ENCODE measurements at regions not wholly inside any gene's neighbourhood (a gene's known extent, or its start where the extent isn't known, plus 50 kb on each side); places are given as distances from the start of the nearest gene placed in this dataset.
A peak's percentile ranks its signal among the peaks of the same experiment; 100 is the strongest.
"Not testable (repeated sequence)": the region's sequence is repeated elsewhere in the genome, so short reads cannot be mapped to it uniquely, and the experiment has no call there.

DNA sequence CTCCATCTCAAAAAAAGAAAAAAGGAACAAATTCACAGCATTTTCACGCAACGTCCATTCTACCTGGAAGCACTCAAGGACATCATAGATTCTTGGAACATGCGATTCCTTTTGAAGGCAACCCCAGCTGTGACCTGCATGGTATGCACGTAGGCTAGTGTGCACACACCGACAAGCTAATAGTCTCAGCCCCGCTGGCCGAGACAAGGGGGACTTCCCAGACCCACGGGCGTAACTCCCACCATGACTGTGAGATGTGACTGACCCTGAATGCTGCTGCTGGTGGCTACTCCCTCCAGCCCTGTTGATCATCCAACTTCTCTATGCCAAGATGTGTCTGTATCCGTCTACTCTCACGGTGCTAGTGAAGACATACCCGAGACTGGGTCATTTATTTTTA, 78.3 kb downstream of the CRLF2 start:
- DNase-seq, result no peak
- Mint-ChIP-seq H3K4me1 (peaks cover 7% of the 10 kb centered on the region), H3K36me3 (ENCODE audit: low read depth) (no peaks in the 10 kb centered on the region), H3K9me3 (peaks cover 7% of the 10 kb centered on the region), H3K4me3 (no peak overlapping the region), H3K27ac (no peak overlapping the region), H3K27me3 (ENCODE audit: low read depth, poor library complexity) (peaks cover 2% of the 10 kb centered on the region)
- TF ChIP-seq, protein P1, sequence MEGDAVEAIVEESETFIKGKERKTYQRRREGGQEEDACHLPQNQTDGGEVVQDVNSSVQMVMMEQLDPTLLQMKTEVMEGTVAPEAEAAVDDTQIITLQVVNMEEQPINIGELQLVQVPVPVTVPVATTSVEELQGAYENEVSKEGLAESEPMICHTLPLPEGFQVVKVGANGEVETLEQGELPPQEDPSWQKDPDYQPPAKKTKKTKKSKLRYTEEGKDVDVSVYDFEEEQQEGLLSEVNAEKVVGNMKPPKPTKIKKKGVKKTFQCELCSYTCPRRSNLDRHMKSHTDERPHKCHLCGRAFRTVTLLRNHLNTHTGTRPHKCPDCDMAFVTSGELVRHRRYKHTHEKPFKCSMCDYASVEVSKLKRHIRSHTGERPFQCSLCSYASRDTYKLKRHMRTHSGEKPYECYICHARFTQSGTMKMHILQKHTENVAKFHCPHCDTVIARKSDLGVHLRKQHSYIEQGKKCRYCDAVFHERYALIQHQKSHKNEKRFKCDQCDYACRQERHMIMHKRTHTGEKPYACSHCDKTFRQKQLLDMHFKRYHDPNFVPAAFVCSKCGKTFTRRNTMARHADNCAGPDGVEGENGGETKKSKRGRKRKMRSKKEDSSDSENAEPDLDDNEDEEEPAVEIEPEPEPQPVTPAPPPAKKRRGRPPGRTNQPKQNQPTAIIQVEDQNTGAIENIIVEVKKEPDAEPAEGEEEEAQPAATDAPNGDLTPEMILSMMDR (IDR thresholded peaks at IDR 0.05), result no peak

DNA sequence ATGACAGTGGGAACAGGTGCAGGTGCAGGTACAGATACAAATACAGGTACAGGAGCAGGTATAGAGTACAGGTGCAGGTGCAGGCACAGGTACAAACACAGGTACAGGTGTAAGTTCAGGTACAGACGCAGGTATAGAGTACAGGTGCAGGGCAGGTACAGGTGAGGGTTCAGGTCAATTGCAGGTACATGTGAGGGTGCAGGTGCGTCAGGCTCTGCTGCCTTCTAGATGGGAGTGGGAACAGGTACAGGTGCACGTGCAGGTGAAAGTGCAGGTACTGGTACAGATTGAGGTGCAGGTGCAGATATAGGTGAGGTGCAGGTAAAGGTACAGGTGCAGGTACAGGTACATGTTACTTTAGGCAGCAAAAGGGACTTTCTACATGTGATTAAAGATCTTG, 85.7 kb downstream of the CRLF2 start:
- DNase-seq, result no peak
- Mint-ChIP-seq H3K4me1 (peaks cover 10% of the 10 kb centered on the region), H3K9me3 (no peaks in the 10 kb centered on the region), H3K36me3 (ENCODE audit: low read depth) (no peaks in the 10 kb centered on the region), H3K27ac (no peak overlapping the region), H3K27me3 (ENCODE audit: low read depth, poor library complexity) (peaks cover 16% of the 10 kb centered on the region), H3K4me3 (no peak overlapping the region)
- TF ChIP-seq, protein P1 (IDR thresholded peaks at IDR 0.05), result no peak

DNA sequence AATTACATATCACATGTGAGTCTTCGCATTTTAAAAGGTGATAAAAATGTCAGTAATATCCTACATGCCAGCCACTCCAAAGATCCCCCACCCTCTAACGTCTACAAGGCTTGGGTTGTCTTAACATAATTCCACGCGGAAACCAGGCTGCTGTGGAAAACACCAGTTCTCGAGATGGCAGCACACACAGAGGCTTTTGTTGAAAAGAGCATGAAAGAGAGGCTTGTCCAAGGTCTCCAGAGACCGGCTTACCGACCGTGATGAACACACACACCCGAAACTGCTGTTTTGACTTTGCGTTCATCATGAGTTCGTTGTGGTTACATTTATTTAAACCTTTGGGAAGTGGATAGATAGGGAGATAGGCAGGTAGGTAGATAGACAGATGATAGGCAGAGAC, 87.9 kb downstream of the CRLF2 start:
- no peak overlapping the region for H3K27ac Mint-ChIP-seq
- no peak for DNase-seq
- no peaks in the 10 kb centered on the region for H3K36me3 Mint-ChIP-seq (ENCODE audit: low read depth)
- no peak overlapping the region for H3K4me3 Mint-ChIP-seq
- no peaks in the 10 kb centered on the region for H3K9me3 Mint-ChIP-seq
- peaks cover 10% of the 10 kb centered on the region for H3K4me1 Mint-ChIP-seq
- TF ChIP-seq, protein P1 (IDR thresholded peaks at IDR 0.05), result no peak
- H3K27me3 Mint-ChIP-seq (ENCODE audit: low read depth, poor library complexity), result peaks cover 18% of the 10 kb centered on the region

DNA sequence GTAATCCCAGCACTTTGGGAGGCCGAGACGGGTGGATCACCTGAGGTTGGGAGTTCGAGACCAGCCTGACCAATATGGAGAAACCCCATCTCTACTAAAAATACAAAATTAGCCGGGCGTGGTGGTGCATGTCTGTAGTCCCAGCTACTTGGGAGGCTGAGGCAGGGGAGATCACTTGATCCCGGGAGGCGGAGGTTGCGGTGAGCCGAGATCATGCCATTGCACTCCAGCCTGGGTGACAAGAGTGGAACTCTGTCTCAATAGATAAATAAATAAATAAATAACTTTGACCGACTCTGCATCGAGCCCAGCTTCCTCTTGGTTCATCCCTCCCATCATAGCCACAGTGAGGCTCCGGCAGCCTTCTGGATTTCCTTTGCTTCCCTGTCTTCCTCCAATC, 89.6 kb downstream of the CRLF2 start:
- not testable (repeated sequence) for H3K4me3 Mint-ChIP-seq; H3K36me3 Mint-ChIP-seq (ENCODE audit: low read depth); H3K9me3 Mint-ChIP-seq; DNase-seq; H3K27ac Mint-ChIP-seq
- H3K4me1 Mint-ChIP-seq, result peaks cover 26% of the 10 kb centered on the region
- H3K27me3 Mint-ChIP-seq (ENCODE audit: low read depth, poor library complexity), result peaks cover 28% of the 10 kb centered on the region

DNA sequence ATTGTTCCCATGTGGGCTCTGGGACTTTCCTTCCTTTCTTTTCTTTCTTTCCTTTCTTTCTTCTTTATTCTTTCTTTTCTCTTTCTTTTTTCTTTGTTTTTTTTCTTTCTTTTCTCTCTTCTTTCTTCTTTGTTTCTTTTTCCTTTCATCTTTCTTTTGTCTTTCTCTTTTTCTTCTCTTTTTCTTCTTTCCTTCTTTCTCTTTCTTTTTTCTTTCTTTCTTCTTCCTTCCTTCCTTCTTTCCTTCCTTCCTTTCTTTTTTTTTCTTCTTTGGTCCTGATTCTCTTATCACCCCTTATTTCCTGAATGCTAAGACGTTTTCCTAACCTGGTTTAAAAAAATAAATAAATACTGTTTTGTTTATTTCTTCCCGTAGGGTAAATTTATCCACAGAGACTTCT, 93.2 kb downstream of the CRLF2 start:
- no peak for DNase-seq
- TF ChIP-seq, protein P1 (IDR thresholded peaks at IDR 0.05), result no peak
- Mint-ChIP-seq H3K4me1 (peaks cover 22% of the 10 kb centered on the region), H3K9me3 (peaks cover 8% of the 10 kb centered on the region), H3K4me3 (no peak overlapping the region), H3K27me3 (ENCODE audit: low read depth, poor library complexity) (peaks cover 47% of the 10 kb centered on the region), H3K36me3 (ENCODE audit: low read depth) (no peaks in the 10 kb centered on the region), H3K27ac (no peak overlapping the region)

DNA sequence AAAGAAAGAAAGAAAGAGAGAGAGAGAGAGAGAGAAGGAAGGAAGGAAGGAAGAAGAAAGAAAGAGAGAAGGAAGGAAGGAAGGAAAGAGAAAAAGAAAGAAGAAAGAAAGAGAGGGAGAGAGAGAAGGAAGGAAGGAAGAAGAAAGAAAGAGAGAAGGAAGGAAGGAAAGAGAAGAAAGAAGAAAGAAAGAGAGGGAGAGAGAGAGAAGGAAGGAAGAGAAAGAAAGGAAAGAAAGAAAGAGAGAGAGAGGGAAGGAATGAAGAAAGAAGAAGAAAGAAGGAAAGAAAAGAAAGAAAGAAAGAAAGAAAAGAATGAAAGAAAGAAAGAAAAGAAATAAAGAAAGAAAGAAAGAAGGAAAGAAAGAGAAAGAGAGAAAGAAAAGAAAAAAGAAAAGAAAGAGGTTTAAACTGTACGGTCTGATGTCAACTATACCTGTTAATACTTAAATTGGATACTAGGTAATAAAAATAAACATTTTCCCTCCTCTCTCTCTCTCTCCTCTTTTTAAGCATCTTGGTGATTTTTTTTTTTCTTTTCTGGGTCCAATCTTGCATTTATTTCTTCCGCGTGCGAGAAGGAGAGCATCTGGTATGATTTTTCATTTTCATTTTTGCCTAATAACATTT, 93.8 kb downstream of the CRLF2 start:
- TF ChIP-seq, protein P1 (IDR thresholded peaks at IDR 0.05), result no peak
- Mint-ChIP-seq H3K4me1 (peaks cover 16% of the 10 kb centered on the region), H3K9me3 (peaks cover 10% of the 10 kb centered on the region), H3K27me3 (ENCODE audit: low read depth, poor library complexity) (peaks cover 51% of the 10 kb centered on the region), H3K4me3 (no peak overlapping the region), H3K27ac (peak overlapping the region; percentile 4), H3K36me3 (ENCODE audit: low read depth) (no peaks in the 10 kb centered on the region)
- DNase-seq, result no peak

DNA sequence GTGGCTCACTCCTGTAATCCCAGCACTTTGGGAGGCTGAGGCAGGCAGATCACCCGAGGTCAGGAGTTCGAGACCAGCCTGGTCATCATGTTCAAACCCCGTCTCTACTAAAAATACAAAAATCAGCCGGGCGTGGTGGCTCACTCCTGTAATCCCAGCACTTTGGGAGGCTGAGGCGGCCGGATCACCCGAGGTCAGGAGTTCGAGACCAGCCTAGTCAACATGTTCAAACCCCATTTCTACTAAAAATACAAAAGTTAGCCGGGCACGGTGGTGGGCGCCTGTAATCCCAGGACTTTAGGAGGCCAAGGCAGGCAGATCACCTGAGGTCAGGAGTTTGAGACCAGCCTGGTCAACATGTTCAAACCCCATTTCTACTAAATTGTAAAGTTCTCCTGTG, 97.0 kb downstream of the CRLF2 start:
- Mint-ChIP-seq H3K4me1 (peaks cover 41% of the 10 kb centered on the region), H3K9me3 (peaks cover 10% of the 10 kb centered on the region), H3K27ac (peak overlapping the region; percentile 15), H3K27me3 (ENCODE audit: low read depth, poor library complexity) (peaks cover 77% of the 10 kb centered on the region)
- not testable (repeated sequence) for H3K36me3 Mint-ChIP-seq (ENCODE audit: low read depth); H3K4me3 Mint-ChIP-seq; DNase-seq
